GM12878 (cell line): ENCODE measurements at regions not wholly inside any gene's neighbourhood (a gene's known extent, or its start where the extent isn't known, plus 50 kb on each side); places are given as distances from the start of the nearest gene placed in this dataset.

Source experiments
- POLR2A ChIP-seq: IDR thresholded peaks from 2 replicates; pipeline ENCODE4 v1.6.1; 2011; ENCODE audit warnings: low read depth, mild to moderate bottlenecking, low read length
- TBL1XR1 ChIP-seq: IDR thresholded peaks from 2 replicates; pipeline ENCODE4 v1.6.1; 2012; ENCODE audit warnings: low read depth, low read length, improper control_type of control experiment

- no peak for TF ChIP-seq TBL1XR1
- TF ChIP-seq POLR2A: no peak
Observed at GRCh38 chr1:234758851-234759250, 148.9 kb upstream of the IRF2BP2 start.
